Right hindlimb (tissue), 1 donor: ENCODE measurements at regions not wholly inside any gene's neighbourhood (a gene's known extent, or its start where the extent isn't known, plus 50 kb on each side); places are given as distances from the start of the nearest gene placed in this dataset.

Experiments used
- DNase-seq: peaks from one replicate; pipeline ENCODE4 v3.0.0-alpha.2; 2018

- no peak for DNase-seq
Observed at GRCh38 chr11:28512143-28512756, 404.1 kb downstream of the METTL15 start.

- DNase-seq = no peak
Observed at GRCh38 chr11:28505232-28505631, 397.0 kb downstream of the METTL15 start.

- no peak for DNase-seq
Observed at GRCh38 chr11:28504555-28505110, 396.4 kb downstream of the METTL15 start.

GRCh38 chr11:28495333-28495732, 387.1 kb downstream of the METTL15 start:
- DNase-seq = no peak

- DNase-seq = no peak
Observed at GRCh38 chr11:28491431-28491830, 383.2 kb downstream of the METTL15 start.

- no peak for DNase-seq
Observed at GRCh38 chr11:28490773-28491382, 382.7 kb downstream of the METTL15 start.

GRCh38 chr11:28488336-28488735, 380.1 kb downstream of the METTL15 start:
- no peak for DNase-seq

GRCh38 chr11:28483072-28483867, 375.1 kb downstream of the METTL15 start:
- no peak for DNase-seq

- no peak for DNase-seq
Observed at GRCh38 chr11:28482666-28483065, 374.5 kb downstream of the METTL15 start.

GRCh38 chr11:28481616-28482480, 373.7 kb downstream of the METTL15 start:
- DNase-seq = no peak

GRCh38 chr11:28480406-28480805, 372.2 kb downstream of the METTL15 start:
- no peak for DNase-seq

- DNase-seq = no peak
Observed at GRCh38 chr11:28476864-28477263, 368.7 kb downstream of the METTL15 start.

GRCh38 chr11:28476049-28476448, 367.9 kb downstream of the METTL15 start:
- peak; percentile 65 for DNase-seq

- no peak for DNase-seq
Observed at GRCh38 chr11:28472904-28473303, 364.7 kb downstream of the METTL15 start.

- no peak for DNase-seq
Observed at GRCh38 chr11:28471537-28471936, 363.3 kb downstream of the METTL15 start.

GRCh38 chr11:28470180-28470579, 362.0 kb downstream of the METTL15 start:
- DNase-seq = no peak

- DNase-seq = no peak
Observed at GRCh38 chr11:28466506-28466905, 358.3 kb downstream of the METTL15 start.

- no peak for DNase-seq
Observed at GRCh38 chr11:28464252-28464867, 356.2 kb downstream of the METTL15 start.

- DNase-seq = no peak
Observed at GRCh38 chr11:28463826-28464225, 355.6 kb downstream of the METTL15 start.

GRCh38 chr11:28461846-28462245, 353.7 kb downstream of the METTL15 start:
- DNase-seq = no peak

GRCh38 chr11:28461338-28461737, 353.1 kb downstream of the METTL15 start:
- DNase-seq = no peak

GRCh38 chr11:28460348-28460747, 352.2 kb downstream of the METTL15 start:
- no peak for DNase-seq
